GM12865 (cell line): ENCODE measurements at regions not wholly inside any gene's neighbourhood (a gene's known extent, or its start where the extent isn't known, plus 50 kb on each side); places are given as distances from the start of the nearest gene placed in this dataset.

ENCODE experiments used
- DNase-seq: peaks from one replicate; pipeline ENCODE4 v3.0.0; 2010; ENCODE audit warnings: low read depth
- H3K4me3 ChIP-seq: 2 replicates; pipeline ENCODE4 v1.5.1; 2011; ENCODE audit warnings: mild to moderate bottlenecking, low read depth, low read length, control low read depth
- CTCF ChIP-seq: IDR thresholded peaks from 2 replicates; pipeline ENCODE4 v1.5.1; 2011; ENCODE audit warnings: low read length, control low read depth, low read depth, inconsistent platforms; ENCODE audit not compliant: insufficient read depth; ENCODE audit errors: missing control alignments

GRCh38 chr3:30332196-30333021 lies 274.0 kb upstream of the TGFBR2 start:
- no peak overlapping the region for H3K4me3 ChIP-seq
- no peak for TF ChIP-seq CTCF
- no peak for DNase-seq

- H3K4me3 ChIP-seq = no peak overlapping the region
- no peak for DNase-seq
- no peak for TF ChIP-seq CTCF
Measured at GRCh38 chr3:30333143-30333542, 273.3 kb upstream of the TGFBR2 start.

DNA sequence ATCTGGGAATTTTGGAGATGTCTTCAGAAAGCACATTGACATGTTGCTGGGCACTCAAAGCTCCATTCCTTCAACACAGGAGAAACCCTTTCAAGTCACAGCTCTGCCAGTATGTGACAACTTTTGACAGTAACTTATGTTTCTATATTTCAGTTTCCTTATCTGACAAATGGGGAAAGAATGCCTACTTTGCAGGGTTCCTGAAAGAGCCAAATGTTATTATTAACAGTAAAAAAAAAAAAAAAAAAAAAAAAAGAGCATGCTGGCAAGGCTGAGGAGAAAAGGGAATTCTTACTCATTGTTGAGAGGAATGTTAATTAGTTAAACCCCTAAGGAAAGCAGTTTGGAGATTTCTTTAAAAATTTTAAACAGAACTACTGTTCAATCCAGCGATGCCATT lies 272.5 kb upstream of the TGFBR2 start:
- TF ChIP-seq CTCF = no peak
- no peak for DNase-seq
- no peak overlapping the region for H3K4me3 ChIP-seq

- no peak for TF ChIP-seq CTCF
- H3K4me3 ChIP-seq = no peak overlapping the region
Measured at GRCh38 chr3:30340500-30340899, 265.9 kb upstream of the TGFBR2 start.

DNA sequence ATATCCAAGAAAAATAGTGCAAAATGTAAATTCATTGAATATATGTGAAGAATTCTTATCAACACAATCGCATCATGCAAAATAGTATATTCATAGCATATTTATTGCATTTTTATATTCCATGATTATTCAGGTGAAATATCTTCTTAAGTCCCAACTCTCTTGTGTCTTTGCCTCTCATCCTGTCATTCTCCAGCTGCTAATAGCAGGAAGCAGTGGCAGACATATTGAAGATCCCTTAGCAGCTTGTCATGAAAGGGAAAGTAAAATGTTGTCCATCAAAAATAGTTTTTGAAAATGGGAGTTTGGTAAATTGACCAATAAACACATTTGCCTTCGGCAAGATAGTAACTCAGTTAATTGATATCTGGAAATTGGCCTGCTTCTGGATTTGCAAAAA lies 265.3 kb upstream of the TGFBR2 start:
- H3K4me3 ChIP-seq = no peak overlapping the region
- DNase-seq = no peak
- no peak for TF ChIP-seq CTCF

More at GRCh38 chr3:30340500-30340899, 265.9 kb upstream of the TGFBR2 start:
- no peak for DNase-seq

- no peak for TF ChIP-seq CTCF
- no peak for DNase-seq
- no peak overlapping the region for H3K4me3 ChIP-seq
Measured at GRCh38 chr3:30341851-30342250, 264.6 kb upstream of the TGFBR2 start.
